WTC11 (cell line): ENCODE measurements at regions not wholly inside any gene's neighbourhood (a gene's known extent, or its start where the extent isn't known, plus 50 kb on each side); places are given as distances from the start of the nearest gene placed in this dataset.

ENCODE experiments used
- JUN ChIP-seq: sonication (generic); formaldehyde crosslinking; IDR thresholded peaks from 2 replicates; pipeline ENCODE4 v1.8.0; 2023; ENCODE audit warnings: mild to moderate bottlenecking, missing genetic modification reagents
- MYBL2 ChIP-seq: sonication (generic); formaldehyde crosslinking; IDR thresholded peaks from 2 replicates; pipeline ENCODE4 v1.8.1; 2023; ENCODE audit warnings: mild to moderate bottlenecking, moderate library complexity, missing genetic modification reagents
- NR2C2 ChIP-seq: sonication (generic); formaldehyde crosslinking; IDR thresholded peaks from 2 replicates; pipeline ENCODE4 v1.8.0; 2022; ENCODE audit warnings: mild to moderate bottlenecking, missing genetic modification reagents
- OVOL2 ChIP-seq: fragments of 250-450 bp; sonication (Bioruptor Pico); IDR thresholded peaks from 2 replicates; pipeline ENCODE4 v1.9.0; 2021; ENCODE audit warnings: mild to moderate bottlenecking, borderline replicate concordance
- SP1 ChIP-seq: sonication (generic); formaldehyde crosslinking; conservative IDR thresholded peaks from 2 replicates; pipeline ENCODE4 v1.8.1; 2022; ENCODE audit warnings: missing genetic modification reagents
- ZNF416 ChIP-seq: fragments of 250-450 bp; sonication (Bioruptor Pico); IDR thresholded peaks from 2 replicates; pipeline ENCODE4 v1.9.0; 2021; ENCODE audit warnings: mild to moderate bottlenecking, inconsistent platforms
- TF ChIP-seq, protein P1 (sequence below): fragments of 200-600 bp; IDR thresholded peaks from 2 replicates; pipeline ENCODE4 v1.8.0; 2022; ENCODE audit warnings: antibody characterized with exemption
- TF ChIP-seq, protein P2 (sequence below): sonication (generic); formaldehyde crosslinking; IDR thresholded peaks from 2 replicates; pipeline ENCODE4 v1.8.1; 2022; ENCODE audit warnings: low read depth, missing genetic modification reagents, borderline replicate concordance
- TF ChIP-seq, protein P3 (sequence below): sonication (generic); formaldehyde crosslinking; IDR thresholded peaks from 2 replicates; pipeline ENCODE4 v1.8.0; 2022; ENCODE audit warnings: mild to moderate bottlenecking, missing genetic modification reagents
- TF ChIP-seq, protein P4 (sequence below): sonication (generic); formaldehyde crosslinking; IDR thresholded peaks from 2 replicates; pipeline ENCODE4 v1.8.1; 2023; ENCODE audit warnings: mild to moderate bottlenecking, missing genetic modification reagents
- TF ChIP-seq, protein P5 (sequence below): sonication (generic); formaldehyde crosslinking; IDR thresholded peaks from 2 replicates; pipeline ENCODE4 v1.8.0; 2022; ENCODE audit warnings: mild to moderate bottlenecking, missing genetic modification reagents

DNA sequence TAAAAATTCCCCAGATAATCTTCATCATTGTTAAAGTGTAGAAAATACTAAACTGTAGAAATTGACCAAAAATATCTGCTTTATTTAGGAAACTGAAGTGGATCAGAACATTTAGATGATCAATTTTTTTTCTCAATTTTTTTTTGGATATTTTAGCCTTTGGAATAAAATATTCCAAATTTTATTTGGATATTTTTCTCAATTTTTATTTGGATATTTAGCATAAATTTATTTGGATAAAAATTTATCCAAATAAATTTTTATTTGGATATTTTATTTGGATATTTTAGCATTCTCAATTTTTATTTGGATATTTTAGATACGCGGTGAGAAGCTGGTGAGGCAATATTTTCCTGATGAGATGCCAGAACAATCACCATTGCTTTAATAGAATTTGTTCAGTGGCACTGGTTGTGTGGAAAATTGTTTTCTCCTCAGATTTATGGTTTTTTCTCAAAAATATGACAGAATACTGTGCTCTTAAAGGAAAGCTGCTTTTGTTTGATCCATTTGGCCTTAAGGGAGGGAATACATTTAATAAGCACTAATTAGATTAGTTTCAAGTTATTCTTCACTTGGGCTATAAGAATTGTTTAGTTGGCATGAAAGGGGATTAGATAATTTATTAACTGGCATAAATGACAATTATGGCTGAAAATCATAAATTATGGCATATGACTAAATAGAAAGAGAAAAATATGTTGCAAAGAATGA is 470.1 kb downstream of the MFSD1 start:
- TF ChIP-seq, protein P1, sequence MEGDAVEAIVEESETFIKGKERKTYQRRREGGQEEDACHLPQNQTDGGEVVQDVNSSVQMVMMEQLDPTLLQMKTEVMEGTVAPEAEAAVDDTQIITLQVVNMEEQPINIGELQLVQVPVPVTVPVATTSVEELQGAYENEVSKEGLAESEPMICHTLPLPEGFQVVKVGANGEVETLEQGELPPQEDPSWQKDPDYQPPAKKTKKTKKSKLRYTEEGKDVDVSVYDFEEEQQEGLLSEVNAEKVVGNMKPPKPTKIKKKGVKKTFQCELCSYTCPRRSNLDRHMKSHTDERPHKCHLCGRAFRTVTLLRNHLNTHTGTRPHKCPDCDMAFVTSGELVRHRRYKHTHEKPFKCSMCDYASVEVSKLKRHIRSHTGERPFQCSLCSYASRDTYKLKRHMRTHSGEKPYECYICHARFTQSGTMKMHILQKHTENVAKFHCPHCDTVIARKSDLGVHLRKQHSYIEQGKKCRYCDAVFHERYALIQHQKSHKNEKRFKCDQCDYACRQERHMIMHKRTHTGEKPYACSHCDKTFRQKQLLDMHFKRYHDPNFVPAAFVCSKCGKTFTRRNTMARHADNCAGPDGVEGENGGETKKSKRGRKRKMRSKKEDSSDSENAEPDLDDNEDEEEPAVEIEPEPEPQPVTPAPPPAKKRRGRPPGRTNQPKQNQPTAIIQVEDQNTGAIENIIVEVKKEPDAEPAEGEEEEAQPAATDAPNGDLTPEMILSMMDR, result no peak
- TF ChIP-seq SP1 (CRISPR knock-in tag) (no peak), MYBL2 (CRISPR knock-in tag) (no peak), ZNF416 (CRISPR knock-in tag) (no peak), JUN (no peak), NR2C2 (CRISPR knock-in tag) (no peak), OVOL2 (CRISPR knock-in tag) (no peak)
- TF ChIP-seq, protein P2, sequence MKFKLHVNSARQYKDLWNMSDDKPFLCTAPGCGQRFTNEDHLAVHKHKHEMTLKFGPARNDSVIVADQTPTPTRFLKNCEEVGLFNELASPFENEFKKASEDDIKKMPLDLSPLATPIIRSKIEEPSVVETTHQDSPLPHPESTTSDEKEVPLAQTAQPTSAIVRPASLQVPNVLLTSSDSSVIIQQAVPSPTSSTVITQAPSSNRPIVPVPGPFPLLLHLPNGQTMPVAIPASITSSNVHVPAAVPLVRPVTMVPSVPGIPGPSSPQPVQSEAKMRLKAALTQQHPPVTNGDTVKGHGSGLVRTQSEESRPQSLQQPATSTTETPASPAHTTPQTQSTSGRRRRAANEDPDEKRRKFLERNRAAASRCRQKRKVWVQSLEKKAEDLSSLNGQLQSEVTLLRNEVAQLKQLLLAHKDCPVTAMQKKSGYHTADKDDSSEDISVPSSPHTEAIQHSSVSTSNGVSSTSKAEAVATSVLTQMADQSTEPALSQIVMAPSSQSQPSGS (CRISPR knock-in tag), result no peak
- TF ChIP-seq, protein P3, sequence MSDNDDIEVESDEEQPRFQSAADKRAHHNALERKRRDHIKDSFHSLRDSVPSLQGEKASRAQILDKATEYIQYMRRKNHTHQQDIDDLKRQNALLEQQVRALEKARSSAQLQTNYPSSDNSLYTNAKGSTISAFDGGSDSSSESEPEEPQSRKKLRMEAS (CRISPR knock-in tag), result no peak
- TF ChIP-seq, protein P4, sequence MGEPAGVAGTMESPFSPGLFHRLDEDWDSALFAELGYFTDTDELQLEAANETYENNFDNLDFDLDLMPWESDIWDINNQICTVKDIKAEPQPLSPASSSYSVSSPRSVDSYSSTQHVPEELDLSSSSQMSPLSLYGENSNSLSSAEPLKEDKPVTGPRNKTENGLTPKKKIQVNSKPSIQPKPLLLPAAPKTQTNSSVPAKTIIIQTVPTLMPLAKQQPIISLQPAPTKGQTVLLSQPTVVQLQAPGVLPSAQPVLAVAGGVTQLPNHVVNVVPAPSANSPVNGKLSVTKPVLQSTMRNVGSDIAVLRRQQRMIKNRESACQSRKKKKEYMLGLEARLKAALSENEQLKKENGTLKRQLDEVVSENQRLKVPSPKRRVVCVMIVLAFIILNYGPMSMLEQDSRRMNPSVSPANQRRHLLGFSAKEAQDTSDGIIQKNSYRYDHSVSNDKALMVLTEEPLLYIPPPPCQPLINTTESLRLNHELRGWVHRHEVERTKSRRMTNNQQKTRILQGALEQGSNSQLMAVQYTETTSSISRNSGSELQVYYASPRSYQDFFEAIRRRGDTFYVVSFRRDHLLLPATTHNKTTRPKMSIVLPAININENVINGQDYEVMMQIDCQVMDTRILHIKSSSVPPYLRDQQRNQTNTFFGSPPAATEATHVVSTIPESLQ (CRISPR knock-in tag), result no peak
- TF ChIP-seq, protein P5, sequence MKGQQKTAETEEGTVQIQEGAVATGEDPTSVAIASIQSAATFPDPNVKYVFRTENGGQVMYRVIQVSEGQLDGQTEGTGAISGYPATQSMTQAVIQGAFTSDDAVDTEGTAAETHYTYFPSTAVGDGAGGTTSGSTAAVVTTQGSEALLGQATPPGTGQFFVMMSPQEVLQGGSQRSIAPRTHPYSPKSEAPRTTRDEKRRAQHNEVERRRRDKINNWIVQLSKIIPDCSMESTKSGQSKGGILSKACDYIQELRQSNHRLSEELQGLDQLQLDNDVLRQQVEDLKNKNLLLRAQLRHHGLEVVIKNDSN (CRISPR knock-in tag), result no peak
